LNCaP clone FGC (cell line): ENCODE measurements at regions not wholly inside any gene's neighbourhood (a gene's known extent, or its start where the extent isn't known, plus 50 kb on each side); places are given as distances from the start of the nearest gene placed in this dataset.

ENCODE experiments used
- DNase-seq: peaks from one replicate; pipeline ENCODE4 v3.0.0-alpha.2; 2011; ENCODE audit warnings: low read depth
- H3K4me3 ChIP-seq: 2 replicates; pipeline ENCODE4 v1.5.1; 2011; ENCODE audit warnings: mild to moderate bottlenecking, low read depth, low read length, control low read depth
- TF ChIP-seq, protein P1 (sequence below): IDR thresholded peaks from 2 replicates; pipeline ENCODE4 v1.5.1; 2012; ENCODE audit warnings: mild to moderate bottlenecking; ENCODE audit not compliant: control insufficient read depth, insufficient read depth; ENCODE audit errors: extremely low read depth

- DNase-seq: no peak
- TF ChIP-seq, protein P1, sequence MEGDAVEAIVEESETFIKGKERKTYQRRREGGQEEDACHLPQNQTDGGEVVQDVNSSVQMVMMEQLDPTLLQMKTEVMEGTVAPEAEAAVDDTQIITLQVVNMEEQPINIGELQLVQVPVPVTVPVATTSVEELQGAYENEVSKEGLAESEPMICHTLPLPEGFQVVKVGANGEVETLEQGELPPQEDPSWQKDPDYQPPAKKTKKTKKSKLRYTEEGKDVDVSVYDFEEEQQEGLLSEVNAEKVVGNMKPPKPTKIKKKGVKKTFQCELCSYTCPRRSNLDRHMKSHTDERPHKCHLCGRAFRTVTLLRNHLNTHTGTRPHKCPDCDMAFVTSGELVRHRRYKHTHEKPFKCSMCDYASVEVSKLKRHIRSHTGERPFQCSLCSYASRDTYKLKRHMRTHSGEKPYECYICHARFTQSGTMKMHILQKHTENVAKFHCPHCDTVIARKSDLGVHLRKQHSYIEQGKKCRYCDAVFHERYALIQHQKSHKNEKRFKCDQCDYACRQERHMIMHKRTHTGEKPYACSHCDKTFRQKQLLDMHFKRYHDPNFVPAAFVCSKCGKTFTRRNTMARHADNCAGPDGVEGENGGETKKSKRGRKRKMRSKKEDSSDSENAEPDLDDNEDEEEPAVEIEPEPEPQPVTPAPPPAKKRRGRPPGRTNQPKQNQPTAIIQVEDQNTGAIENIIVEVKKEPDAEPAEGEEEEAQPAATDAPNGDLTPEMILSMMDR: no peak
- no peak overlapping the region for H3K4me3 ChIP-seq
Measured at GRCh38 chr5:123751670-123752069, 239.7 kb downstream of the CSNK1G3 start.

DNA sequence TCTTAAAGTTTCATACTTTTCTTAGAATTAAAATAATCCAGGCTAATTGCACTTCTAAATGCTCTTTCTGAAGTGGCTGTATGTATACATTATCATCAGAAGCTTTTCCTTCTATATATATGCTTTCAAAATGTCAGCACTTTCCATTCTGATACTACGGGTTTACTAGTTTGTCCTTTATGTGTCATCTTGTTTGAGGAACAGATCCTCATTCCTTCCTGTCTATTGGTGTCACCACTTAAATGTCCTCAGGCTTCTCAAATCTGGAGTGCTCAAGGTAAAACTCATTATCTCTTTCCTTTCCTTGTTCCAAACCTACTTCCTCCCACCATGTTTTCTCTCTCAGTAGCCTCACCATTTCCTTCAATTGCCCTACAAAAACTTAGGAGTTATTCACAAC lies 236.3 kb downstream of the CSNK1G3 start:
- TF ChIP-seq, protein P1: no peak
- no peak overlapping the region for H3K4me3 ChIP-seq
- DNase-seq: no peak

GRCh38 chr5:123746683-123747360 lies 234.8 kb downstream of the CSNK1G3 start:
- TF ChIP-seq, protein P1: no peak
- DNase-seq: no peak

GRCh38 chr5:123743990-123744583 lies 232.1 kb downstream of the CSNK1G3 start:
- no peak overlapping the region for H3K4me3 ChIP-seq
- TF ChIP-seq, protein P1: no peak
- no peak for DNase-seq

More at GRCh38 chr5:123746683-123747360, 234.8 kb downstream of the CSNK1G3 start:
- no peak overlapping the region for H3K4me3 ChIP-seq

DNA sequence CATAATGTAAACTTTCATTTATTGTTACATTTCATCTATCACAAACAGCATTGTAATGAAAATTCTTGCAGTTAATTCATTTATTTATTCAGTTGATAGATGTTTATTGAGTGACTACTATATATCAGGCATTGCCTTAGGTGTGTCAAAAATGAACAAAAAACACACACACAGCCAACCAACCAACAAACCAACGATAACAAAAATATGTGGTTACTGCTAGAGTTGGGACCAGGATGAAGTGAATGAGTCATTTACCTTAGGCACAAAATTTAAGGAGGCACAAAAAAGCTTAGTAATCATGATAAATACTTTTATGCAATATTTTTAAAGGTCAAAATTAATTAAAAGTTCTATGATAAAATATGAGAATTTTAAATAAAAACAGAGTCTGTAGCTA lies 223.4 kb downstream of the CSNK1G3 start:
- TF ChIP-seq, protein P1: no peak
- DNase-seq: no peak

GRCh38 chr5:123732257-123732656 lies 220.3 kb downstream of the CSNK1G3 start:
- no peak overlapping the region for H3K4me3 ChIP-seq
- no peak for DNase-seq
- TF ChIP-seq, protein P1: no peak

More for the DNA sequence above, 223.4 kb downstream of the CSNK1G3 start:
- H3K4me3 ChIP-seq: no peak overlapping the region
